ENCODE measurements at regions not wholly inside any gene's neighbourhood (a gene's known extent, or its start where the extent isn't known, plus 50 kb on each side); places are given as distances from the start of the nearest gene placed in this dataset.

DNA sequence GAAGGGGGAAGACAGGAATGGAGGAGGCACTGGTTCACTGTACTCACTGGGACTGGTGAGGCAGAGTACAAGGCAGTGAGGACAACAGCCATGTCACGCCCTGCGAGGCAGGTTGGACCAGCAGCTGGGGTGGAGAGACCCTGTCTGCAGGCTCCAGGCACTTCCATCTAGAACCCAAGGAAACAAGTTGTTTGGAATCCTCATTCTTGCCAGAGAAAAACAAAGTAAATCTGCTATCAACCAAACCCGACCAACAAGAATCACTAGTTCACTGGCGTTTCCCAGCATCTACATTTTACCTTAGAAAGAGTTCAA is 98.5 kb upstream of the CDYL start:
- H3K4me3 Mint-ChIP-seq (ENCODE audit: unreplicated experiment) = no peak overlapping the region
- no peak overlapping the region for H3K27ac Mint-ChIP-seq (ENCODE audit: unreplicated experiment)
- DNase-seq (ENCODE audit: low spot score) = no peak
- peaks cover 3% of the 10 kb centered on the region for H3K4me1 Mint-ChIP-seq (ENCODE audit: unreplicated experiment)
- no peaks in the 10 kb centered on the region for H3K27me3 Mint-ChIP-seq (ENCODE audit: unreplicated experiment)
- H3K36me3 Mint-ChIP-seq (ENCODE audit: low read depth, unreplicated experiment) = no peaks in the 10 kb centered on the region
- no peaks in the 10 kb centered on the region for H3K9me3 Mint-ChIP-seq (ENCODE audit: unreplicated experiment)
- TF ChIP-seq, protein P1, sequence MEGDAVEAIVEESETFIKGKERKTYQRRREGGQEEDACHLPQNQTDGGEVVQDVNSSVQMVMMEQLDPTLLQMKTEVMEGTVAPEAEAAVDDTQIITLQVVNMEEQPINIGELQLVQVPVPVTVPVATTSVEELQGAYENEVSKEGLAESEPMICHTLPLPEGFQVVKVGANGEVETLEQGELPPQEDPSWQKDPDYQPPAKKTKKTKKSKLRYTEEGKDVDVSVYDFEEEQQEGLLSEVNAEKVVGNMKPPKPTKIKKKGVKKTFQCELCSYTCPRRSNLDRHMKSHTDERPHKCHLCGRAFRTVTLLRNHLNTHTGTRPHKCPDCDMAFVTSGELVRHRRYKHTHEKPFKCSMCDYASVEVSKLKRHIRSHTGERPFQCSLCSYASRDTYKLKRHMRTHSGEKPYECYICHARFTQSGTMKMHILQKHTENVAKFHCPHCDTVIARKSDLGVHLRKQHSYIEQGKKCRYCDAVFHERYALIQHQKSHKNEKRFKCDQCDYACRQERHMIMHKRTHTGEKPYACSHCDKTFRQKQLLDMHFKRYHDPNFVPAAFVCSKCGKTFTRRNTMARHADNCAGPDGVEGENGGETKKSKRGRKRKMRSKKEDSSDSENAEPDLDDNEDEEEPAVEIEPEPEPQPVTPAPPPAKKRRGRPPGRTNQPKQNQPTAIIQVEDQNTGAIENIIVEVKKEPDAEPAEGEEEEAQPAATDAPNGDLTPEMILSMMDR (IDR thresholded peaks at IDR 0.05; ENCODE audit: unreplicated experiment) = no peak

DNA sequence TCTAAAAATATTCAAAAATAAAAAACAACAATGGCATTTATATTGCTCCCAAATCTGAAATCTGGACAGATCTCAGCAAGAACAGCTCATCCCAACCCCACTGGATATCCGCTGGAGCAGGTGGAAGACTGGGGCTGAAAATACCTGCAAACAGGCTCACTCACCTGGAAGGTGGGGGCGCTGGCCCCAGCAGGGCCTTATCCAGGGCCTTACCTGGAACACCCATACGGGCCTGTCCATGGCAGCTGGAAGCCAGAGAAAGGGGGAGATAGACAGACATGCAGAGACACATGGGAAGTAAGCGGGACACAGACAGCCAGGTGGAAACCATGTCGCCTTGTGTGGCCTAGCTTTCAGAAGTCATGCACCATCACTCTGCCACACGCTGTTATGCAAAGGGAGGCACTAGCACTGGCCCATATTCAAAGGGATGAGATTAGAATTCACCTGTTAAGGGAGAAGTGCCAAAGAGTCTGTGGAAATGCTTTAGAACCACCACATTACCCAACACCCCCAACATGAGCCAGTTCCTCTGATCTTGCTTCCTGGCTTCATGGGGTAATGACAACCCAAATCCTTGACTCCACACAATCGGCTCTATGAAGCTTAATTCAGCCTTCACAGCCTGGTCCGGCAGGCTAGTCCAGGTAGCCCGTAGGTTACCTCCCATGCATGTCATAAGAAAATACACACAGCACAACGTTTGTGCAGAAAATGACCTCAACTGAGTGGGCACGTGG is 99.0 kb upstream of the CDYL start:
- TF ChIP-seq, protein P1 (IDR thresholded peaks at IDR 0.05; ENCODE audit: unreplicated experiment) = no peak
- no peaks in the 10 kb centered on the region for H3K36me3 Mint-ChIP-seq (ENCODE audit: low read depth, unreplicated experiment)
- H3K4me3 Mint-ChIP-seq (ENCODE audit: unreplicated experiment) = no peak overlapping the region
- no peak for DNase-seq (ENCODE audit: low spot score)
- H3K4me1 Mint-ChIP-seq (ENCODE audit: unreplicated experiment) = no peaks in the 10 kb centered on the region
- no peaks in the 10 kb centered on the region for H3K27me3 Mint-ChIP-seq (ENCODE audit: unreplicated experiment)
- H3K27ac Mint-ChIP-seq (ENCODE audit: unreplicated experiment) = no peak overlapping the region
- H3K9me3 Mint-ChIP-seq (ENCODE audit: unreplicated experiment) = no peaks in the 10 kb centered on the region

DNA sequence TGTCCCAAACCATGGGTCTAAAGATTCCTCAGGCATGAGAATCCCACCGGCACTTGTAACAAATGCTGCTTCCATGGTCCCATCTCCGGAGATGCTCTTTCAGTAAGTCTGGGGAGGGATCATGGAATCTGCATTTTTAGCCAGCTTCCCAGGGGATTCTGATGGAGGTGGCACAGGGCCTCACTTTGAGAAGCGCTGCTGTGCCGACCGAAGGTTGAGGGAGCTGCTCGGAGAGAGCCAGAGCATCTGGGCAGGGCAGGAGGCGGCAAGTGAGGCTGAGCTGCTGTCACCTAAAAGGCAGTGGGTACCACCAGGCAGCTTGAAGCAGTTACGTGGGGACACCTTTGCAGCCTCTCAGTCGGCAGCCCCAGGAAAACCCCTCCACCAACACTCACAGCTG is 100.2 kb upstream of the CDYL start:
- H3K9me3 Mint-ChIP-seq (ENCODE audit: unreplicated experiment) = no peaks in the 10 kb centered on the region

DNA sequence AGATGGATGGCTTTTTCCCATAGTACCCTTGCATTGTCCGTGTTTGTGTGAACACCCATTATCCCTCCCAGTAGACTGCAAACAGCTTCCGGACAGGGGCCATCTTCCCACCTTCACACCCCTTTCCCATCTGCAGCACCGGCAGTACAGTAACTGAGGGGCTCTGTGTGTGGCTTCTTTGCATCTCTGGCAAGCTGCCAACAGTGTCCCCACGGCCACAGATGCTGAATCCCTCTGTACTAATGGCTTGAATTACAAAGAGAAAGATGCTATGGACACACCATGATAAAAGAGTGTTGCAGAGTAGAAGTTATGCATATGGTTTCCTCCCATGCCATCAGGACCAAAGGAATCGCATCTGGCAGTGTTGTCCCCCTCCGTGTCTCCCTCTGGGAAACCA is 101.1 kb upstream of the CDYL start:
- Mint-ChIP-seq H3K4me1 (ENCODE audit: unreplicated experiment) (no peaks in the 10 kb centered on the region), H3K9me3 (ENCODE audit: unreplicated experiment) (no peaks in the 10 kb centered on the region), H3K36me3 (ENCODE audit: low read depth, unreplicated experiment) (peaks cover 3% of the 10 kb centered on the region), H3K27ac (ENCODE audit: unreplicated experiment) (no peak overlapping the region), H3K27me3 (ENCODE audit: unreplicated experiment) (no peaks in the 10 kb centered on the region), H3K4me3 (ENCODE audit: unreplicated experiment) (no peak overlapping the region)
- DNase-seq (ENCODE audit: low spot score) = no peak
- TF ChIP-seq, protein P1 (IDR thresholded peaks at IDR 0.05; ENCODE audit: unreplicated experiment) = no peak

More for the DNA sequence above, 100.2 kb upstream of the CDYL start:
- H3K27me3 Mint-ChIP-seq (ENCODE audit: unreplicated experiment) = no peaks in the 10 kb centered on the region
- no peak overlapping the region for H3K27ac Mint-ChIP-seq (ENCODE audit: unreplicated experiment)
- no peak overlapping the region for H3K4me3 Mint-ChIP-seq (ENCODE audit: unreplicated experiment)
- no peak for DNase-seq (ENCODE audit: low spot score)
- TF ChIP-seq, protein P1 (IDR thresholded peaks at IDR 0.05; ENCODE audit: unreplicated experiment) = no peak
- H3K36me3 Mint-ChIP-seq (ENCODE audit: low read depth, unreplicated experiment) = no peaks in the 10 kb centered on the region
- no peaks in the 10 kb centered on the region for H3K4me1 Mint-ChIP-seq (ENCODE audit: unreplicated experiment)

DNA sequence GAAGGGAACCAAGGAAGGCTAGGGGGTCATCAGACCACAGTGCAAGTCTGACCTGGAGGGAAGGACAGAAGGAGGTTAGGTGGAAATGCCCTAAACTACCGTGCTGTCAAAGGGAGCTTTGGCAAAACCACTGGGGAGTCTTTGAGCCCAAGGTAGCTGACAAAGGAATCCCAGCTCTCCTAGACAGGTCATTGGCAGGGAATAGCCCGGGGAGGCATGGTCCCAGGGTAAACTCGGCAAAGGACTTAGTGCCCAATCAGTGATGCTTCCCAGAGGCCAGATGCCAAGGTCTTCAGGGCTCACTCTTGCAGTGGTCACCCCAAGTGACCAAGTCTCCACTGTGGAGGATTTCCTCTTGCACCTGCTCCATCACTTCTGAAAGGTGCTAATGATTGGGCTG is 102.3 kb upstream of the CDYL start:
- Mint-ChIP-seq H3K4me1 (ENCODE audit: unreplicated experiment) (no peaks in the 10 kb centered on the region), H3K9me3 (ENCODE audit: unreplicated experiment) (no peaks in the 10 kb centered on the region), H3K4me3 (ENCODE audit: unreplicated experiment) (no peak overlapping the region), H3K27me3 (ENCODE audit: unreplicated experiment) (no peaks in the 10 kb centered on the region), H3K36me3 (ENCODE audit: low read depth, unreplicated experiment) (peaks cover 3% of the 10 kb centered on the region), H3K27ac (ENCODE audit: unreplicated experiment) (no peak overlapping the region)
- no peak for DNase-seq (ENCODE audit: low spot score)
- TF ChIP-seq, protein P1 (IDR thresholded peaks at IDR 0.05; ENCODE audit: unreplicated experiment) = no peak

All from endothelial cell (in vitro differentiated cells).